Right hindlimb (tissue), 1 donor: ENCODE measurements at regions not wholly inside any gene's neighbourhood (a gene's known extent, or its start where the extent isn't known, plus 50 kb on each side); places are given as distances from the start of the nearest gene placed in this dataset.

Experiments
- DNase-seq: peaks from one replicate; pipeline ENCODE4 v3.0.0-alpha.2; 2018

GRCh38 chr9:89982016-89982415, 377.2 kb downstream of the GADD45G start:
- no peak for DNase-seq

- no peak for DNase-seq
Measured at GRCh38 chr9:89983411-89983810, 378.6 kb downstream of the GADD45G start.

- no peak for DNase-seq
Measured at GRCh38 chr9:89984214-89984613, 379.4 kb downstream of the GADD45G start.

- DNase-seq = no peak
Measured at GRCh38 chr9:89985068-89985467, 380.3 kb downstream of the GADD45G start.

GRCh38 chr9:89986190-89986589, 381.4 kb downstream of the GADD45G start:
- DNase-seq = no peak

- no peak for DNase-seq
Measured at GRCh38 chr9:89988458-89988857, 383.6 kb downstream of the GADD45G start.

- DNase-seq = no peak
Measured at GRCh38 chr9:89991204-89991790, 386.5 kb downstream of the GADD45G start.

GRCh38 chr9:89992326-89993198, 387.8 kb downstream of the GADD45G start:
- no peak for DNase-seq

- DNase-seq = no peak
Measured at GRCh38 chr9:89993678-89994630, 389.1 kb downstream of the GADD45G start.

GRCh38 chr9:89994988-89995613, 390.3 kb downstream of the GADD45G start:
- no peak for DNase-seq

GRCh38 chr9:89996116-89996515, 391.3 kb downstream of the GADD45G start:
- DNase-seq = no peak

- DNase-seq = no peak
Measured at GRCh38 chr9:89996773-89997172, 392.0 kb downstream of the GADD45G start.

- DNase-seq = no peak
Measured at GRCh38 chr9:89998633-89999032, 393.8 kb downstream of the GADD45G start.

GRCh38 chr9:89999176-89999533, 394.3 kb downstream of the GADD45G start:
- no peak for DNase-seq

GRCh38 chr9:89999534-90000370, 394.9 kb downstream of the GADD45G start:
- DNase-seq = peak; percentile 67

- DNase-seq = no peak
Measured at GRCh38 chr9:90000925-90001324, 396.1 kb downstream of the GADD45G start.

GRCh38 chr9:90001747-90002146, 396.9 kb downstream of the GADD45G start:
- no peak for DNase-seq

- peak; percentile 89 for DNase-seq
Measured at GRCh38 chr9:90002397-90003271, 397.8 kb downstream of the GADD45G start.

GRCh38 chr9:90005388-90005787, 400.6 kb downstream of the GADD45G start:
- no peak for DNase-seq

- no peak for DNase-seq
Measured at GRCh38 chr9:90007516-90008440, 403.0 kb downstream of the GADD45G start.
